Neural cell (in vitro differentiated cells): ENCODE measurements at regions not wholly inside any gene's neighbourhood (a gene's known extent, or its start where the extent isn't known, plus 50 kb on each side); places are given as distances from the start of the nearest gene placed in this dataset.

ENCODE experiments used
- H2AFZ ChIP-seq: fragments of 200-600, 300-800 bp; sonication (generic), shearing (Covaris generic); 2 replicates; pipeline ENCODE4 v1.6.0; 2014; ENCODE audit warnings: low read depth, mild to moderate bottlenecking, antibody characterized with exemption, low read length, moderate library complexity
- H3F3A ChIP-seq: fragments of 200-600 bp; shearing (Covaris generic); 2 replicates; pipeline ENCODE4 v1.6.1; 2016; ENCODE audit warnings: mild to moderate bottlenecking, moderate library complexity, mixed read lengths, antibody characterized with exemption, low read length; ENCODE audit not compliant: insufficient read depth, poor library complexity, severe bottlenecking
- H3K27ac ChIP-seq: fragments of 200-600, 300-800 bp; sonication (generic), shearing (Covaris generic); 2 replicates; pipeline ENCODE4 v1.5.1; 2014; ENCODE audit warnings: mild to moderate bottlenecking, low read length, moderate library complexity
- H3K27me3 ChIP-seq: fragments of 300-800, 200-600 bp; sonication (generic), shearing (Covaris generic); 2 replicates; pipeline ENCODE4 v1.6.0; 2014; ENCODE audit warnings: mild to moderate bottlenecking, low read depth, low read length, moderate library complexity; ENCODE audit not compliant: insufficient read depth
- H3K36me3 ChIP-seq: fragments of 300-800, 200-600 bp; sonication (generic), shearing (Covaris generic); 2 replicates; pipeline ENCODE4 v1.5.1; 2014; ENCODE audit warnings: mild to moderate bottlenecking, antibody characterized with exemption, low read length, moderate library complexity; ENCODE audit not compliant: insufficient read depth
- H3K4me2 ChIP-seq: fragments of 300-800, 200-600 bp; sonication (generic), shearing (Covaris generic); 2 replicates; pipeline ENCODE4 v1.6.0; 2014; ENCODE audit warnings: mild to moderate bottlenecking, low read length
- H3K4me3 ChIP-seq: fragments of 300-800, 200-600 bp; sonication (generic), shearing (Covaris generic); 2 replicates; pipeline ENCODE4 v1.5.1; 2014; ENCODE audit warnings: mild to moderate bottlenecking, low read length, moderate library complexity
- H3K79me2 ChIP-seq: fragments of 200-600 bp; shearing (Covaris generic); replicated peaks from 2 replicates; pipeline ENCODE4 v1.6.0; 2014; ENCODE audit warnings: mild to moderate bottlenecking, low read length, moderate library complexity; ENCODE audit not compliant: insufficient read depth
- H3K9ac ChIP-seq: fragments of 300-800, 200-600 bp; sonication (generic), shearing (Covaris generic); 2 replicates; pipeline ENCODE4 v1.6.1; 2016; ENCODE audit warnings: mild to moderate bottlenecking, low read length, mixed read lengths
- H3K9me2 ChIP-seq: fragments of 200-600 bp; shearing (Covaris generic); 2 replicates; pipeline ENCODE4 v1.6.1; 2016; ENCODE audit warnings: mild to moderate bottlenecking, low read length, mixed read lengths; ENCODE audit not compliant: insufficient read depth
- H3K9me3 ChIP-seq: fragments of 200-600, 300-800 bp; sonication (generic), shearing (Covaris generic); 2 replicates; pipeline ENCODE4 v1.6.1; 2016; ENCODE audit warnings: mild to moderate bottlenecking, mixed run types, low read length, moderate library complexity, mixed read lengths
- H4K20me1 ChIP-seq: fragments of 200-600 bp; shearing (Covaris generic); 2 replicates; pipeline ENCODE4 v1.6.1; 2016; ENCODE audit warnings: mild to moderate bottlenecking, mixed run types; ENCODE audit not compliant: insufficient read depth
- CTCF ChIP-seq: fragments of 450-650 bp; IDR thresholded peaks from 2 replicates; pipeline ENCODE4 v1.5.1; 2014; ENCODE audit warnings: antibody characterized with exemption, mild to moderate bottlenecking, moderate library complexity; ENCODE audit not compliant: poor library complexity, severe bottlenecking
- EP300 ChIP-seq: fragments of 450-650 bp; conservative IDR thresholded peaks from 2 replicates; pipeline ENCODE4 v1.6.1; 2014; ENCODE audit warnings: antibody characterized with exemption, mild to moderate bottlenecking, moderate library complexity; ENCODE audit not compliant: poor library complexity, severe bottlenecking
- EZH2 ChIP-seq: fragments of 200-600, 300-800 bp; shearing (Covaris generic), sonication (generic); IDR thresholded peaks from 2 replicates; pipeline ENCODE4 v1.6.1; 2014; ENCODE audit warnings: antibody characterized with exemption, low read length, borderline replicate concordance, mild to moderate bottlenecking; ENCODE audit not compliant: insufficient read depth, poor library complexity, severe bottlenecking
- MXI1 ChIP-seq: fragments of 450-650 bp; conservative IDR thresholded peaks from 2 replicates; pipeline ENCODE4 v1.6.1; 2014; ENCODE audit warnings: antibody characterized with exemption, mild to moderate bottlenecking; ENCODE audit not compliant: poor library complexity, severe bottlenecking
- POLR2AphosphoS5 ChIP-seq: IDR thresholded peaks from 2 replicates; pipeline ENCODE4 v1.6.1; 2012
- RAD21 ChIP-seq: fragments of 450-650 bp; conservative IDR thresholded peaks from 2 replicates; pipeline ENCODE4 v1.6.1; 2014; ENCODE audit warnings: antibody characterized with exemption, mild to moderate bottlenecking, moderate library complexity
- REST ChIP-seq: IDR thresholded peaks from 2 replicates; pipeline ENCODE4 v1.6.1; 2012; ENCODE audit warnings: borderline replicate concordance
- SMC3 ChIP-seq: fragments of 450-650 bp; conservative IDR thresholded peaks from 2 replicates; pipeline ENCODE4 v1.6.1; 2014; ENCODE audit warnings: antibody characterized with exemption, mild to moderate bottlenecking, moderate library complexity; ENCODE audit not compliant: poor library complexity
- TAF1 ChIP-seq: IDR thresholded peaks from 2 replicates; pipeline ENCODE4 v1.6.1; 2012; ENCODE audit warnings: low read depth

- H3K36me3 ChIP-seq, result no peaks in the 10 kb centered on the region
- no peak overlapping the region for H3K9ac ChIP-seq
- TF ChIP-seq SMC3, result no peak
- TF ChIP-seq EP300, result no peak
- H2AFZ ChIP-seq, result no peak overlapping the region
- no peak overlapping the region for H3K27ac ChIP-seq
- H3K4me2 ChIP-seq, result no peak overlapping the region
- no peaks in the 10 kb centered on the region for H3K79me2 ChIP-seq
- no peaks in the 10 kb centered on the region for H3K9me2 ChIP-seq
- H3K9me3 ChIP-seq, result no peaks in the 10 kb centered on the region
- no peak overlapping the region for H3K4me3 ChIP-seq
- no peaks in the 10 kb centered on the region for H3K27me3 ChIP-seq
- no peaks in the 10 kb centered on the region for H4K20me1 ChIP-seq
- no peaks in the 10 kb centered on the region for H3F3A ChIP-seq
Measured at GRCh38 chr13:64755961-64756360, 2474.2 kb downstream of the PCDH9 start.

GRCh38 chr13:64753233-64754000, 2476.7 kb downstream of the PCDH9 start:
- H3K36me3 ChIP-seq, result no peaks in the 10 kb centered on the region
- H3F3A ChIP-seq, result no peaks in the 10 kb centered on the region
- no peak for TF ChIP-seq EZH2
- no peak overlapping the region for H3K4me2 ChIP-seq
- H3K9me2 ChIP-seq, result no peaks in the 10 kb centered on the region
- H4K20me1 ChIP-seq, result no peaks in the 10 kb centered on the region
- H3K4me3 ChIP-seq, result no peak overlapping the region
- no peak overlapping the region for H3K27ac ChIP-seq
- H3K27me3 ChIP-seq, result no peaks in the 10 kb centered on the region
- H2AFZ ChIP-seq, result no peak overlapping the region
- no peaks in the 10 kb centered on the region for H3K9me3 ChIP-seq
- H3K79me2 ChIP-seq, result no peaks in the 10 kb centered on the region
- no peak overlapping the region for H3K9ac ChIP-seq

- H3K27me3 ChIP-seq, result no peaks in the 10 kb centered on the region
Measured at GRCh38 chr13:64749301-64749700, 2480.8 kb downstream of the PCDH9 start.

More at GRCh38 chr13:64749301-64749700, 2480.8 kb downstream of the PCDH9 start:
- Histone ChIP-seq H3K4me2 (no peak overlapping the region), H3K9me3 (no peaks in the 10 kb centered on the region), H3K36me3 (no peaks in the 10 kb centered on the region), H3F3A (no peaks in the 10 kb centered on the region), H3K27ac (no peak overlapping the region), H4K20me1 (no peaks in the 10 kb centered on the region), H3K4me3 (no peak overlapping the region), H3K9ac (no peak overlapping the region), H3K9me2 (no peaks in the 10 kb centered on the region), H2AFZ (no peak overlapping the region), H3K79me2 (no peaks in the 10 kb centered on the region)
- TF ChIP-seq MXI1, result no peak
- no peak for TF ChIP-seq RAD21
- no peak for TF ChIP-seq REST
- TF ChIP-seq EP300, result no peak
- no peak for TF ChIP-seq POLR2AphosphoS5
- TF ChIP-seq SMC3, result no peak
- no peak for TF ChIP-seq TAF1
- TF ChIP-seq EZH2, result no peak
- TF ChIP-seq CTCF, result no peak
